ENCODE measurements at regions not wholly inside any gene's neighbourhood (a gene's known extent, or its start where the extent isn't known, plus 50 kb on each side); places are given as distances from the start of the nearest gene placed in this dataset.

GRCh38 chr4:10354225-10354624, 103.0 kb downstream of the ZNF518B start:
- H4K20me1 ChIP-seq (ENCODE audit: control insufficient read depth, insufficient read depth, insufficient read length), result no peaks in the 10 kb centered on the region
- no peak overlapping the region for H3T11ph ChIP-seq (ENCODE audit: low read length)
- WGBS (ENCODE audit: extremely low coverage, insufficient read length, low lambda C conversion rate), result no CpG with 5 or more reads among the region's 2 CpGs
- H3K9me3 Mint-ChIP-seq, result no peaks in the 10 kb centered on the region
- H2AFZ ChIP-seq (ENCODE audit: low read length), result no peak overlapping the region
- H3K27ac Mint-ChIP-seq, result no peak overlapping the region; a peak in 1 of 7 replicates
- H3K4me3 Mint-ChIP-seq, result no peak overlapping the region
- no peak overlapping the region for H3K9ac ChIP-seq (ENCODE audit: extremely low read depth, insufficient read length, low read length)
- no peaks in the 10 kb centered on the region for H3K27me3 ChIP-seq (ENCODE audit: insufficient read depth, low read length)
- TF ChIP-seq CTCF (conservative IDR thresholded peaks at IDR 0.05), result no peak
- no peak overlapping the region for H2BK5ac ChIP-seq (ENCODE audit: insufficient read length, low read length)
- no peak overlapping the region for H3K56ac ChIP-seq (ENCODE audit: insufficient read length, low read depth, low read length)
- no peak overlapping the region for H2BK120ac ChIP-seq (ENCODE audit: low read depth, low read length, poor library complexity, severe bottlenecking)
- no peaks in the 10 kb centered on the region; a peak in 1 of 7 replicates for H3K36me3 Mint-ChIP-seq (ENCODE audit: insufficient read depth in 1 of 3, low read depth in 3 of 3)
- H3K27me3 Mint-ChIP-seq (ENCODE audit: low read depth), result peaks cover 6% of the 10 kb centered on the region; the same call in 1 of the 2 replicates
- no peak overlapping the region for H4K5ac ChIP-seq (ENCODE audit: insufficient read length, low read depth, low read length)
- H3K4me1 Mint-ChIP-seq, result peaks cover 0 to 6% of the 10 kb centered on the region in 2 experiments; a peak in 2 of 4 replicates
- no peaks in the 10 kb centered on the region for H3K79me2 ChIP-seq (ENCODE audit: insufficient read depth, low read length)
- H2AK5ac ChIP-seq (ENCODE audit: insufficient read length, low read length), result no peak overlapping the region
- H3K4me1 ChIP-seq (ENCODE audit: insufficient read depth, low read length), result no peaks in the 10 kb centered on the region
- H4K91ac ChIP-seq (ENCODE audit: insufficient read length, low read depth, low read length), result no peak overlapping the region
- no peak overlapping the region for H3K18ac ChIP-seq (ENCODE audit: insufficient read length, low read depth, low read length)
- H4K8ac ChIP-seq (replicated peaks; ENCODE audit: insufficient read length, low read depth, low read length), result no peak overlapping the region
- no peak overlapping the region for H3K23ac ChIP-seq (ENCODE audit: insufficient read length, low read depth, low read length)
- no peak overlapping the region for H3K4ac ChIP-seq (ENCODE audit: low read depth, low read length)
- no peaks in the 10 kb centered on the region for H3K79me1 ChIP-seq (ENCODE audit: insufficient read depth, low read depth, low read length, poor library complexity, severe bottlenecking)
- DNase-seq, result no peak
- H3K9me3 ChIP-seq (ENCODE audit: control insufficient read depth, low read depth, low read length), result no peaks in the 10 kb centered on the region
- H2BK20ac ChIP-seq (ENCODE audit: low read depth, low read length, poor library complexity, severe bottlenecking), result no peak overlapping the region
- H2BK12ac ChIP-seq (ENCODE audit: insufficient read length, low read depth, low read length), result no peak overlapping the region
- no peak overlapping the region for H3K14ac ChIP-seq (ENCODE audit: insufficient read depth, low read length)
- no peak overlapping the region for H2BK15ac ChIP-seq (ENCODE audit: low read depth, low read length)
- H3K23me2 ChIP-seq (ENCODE audit: insufficient read length, low read depth, low read length, poor library complexity, severe bottlenecking), result no peaks in the 10 kb centered on the region
- H3K27ac ChIP-seq (ENCODE audit: insufficient read length, low read depth, low read length), result no peak overlapping the region
- no peak overlapping the region for H3K4me2 ChIP-seq (ENCODE audit: insufficient read depth, insufficient read length, low read length)
